Cardiac fibroblast (primary cell): ENCODE measurements at regions not wholly inside any gene's neighbourhood (a gene's known extent, or its start where the extent isn't known, plus 50 kb on each side); places are given as distances from the start of the nearest gene placed in this dataset.

ENCODE experiments used
- DNase-seq, 2 donors: peaks; one replicate each; pipeline versions ENCODE4 v3.0.0 to v3.0.0-alpha.2; 2010; ENCODE audit warnings: low read depth in 2 of 2
- H3K4me3 ChIP-seq, 2 donors: replicated peaks in 1 of 2; 1 replicate in 1 of 2; 2 replicates in 1 of 2; pipeline ENCODE4 v1.5.1; 2011; ENCODE audit warnings: low read depth in 2 of 2, low read length in 2 of 2, mild to moderate bottlenecking in 2 of 2, moderate library complexity in 1 of 2
- CTCF ChIP-seq: IDR thresholded peaks from one replicate; pipeline ENCODE4 v1.5.1; 2011; ENCODE audit warnings: low read depth, mild to moderate bottlenecking, low read length, inconsistent platforms

DNA sequence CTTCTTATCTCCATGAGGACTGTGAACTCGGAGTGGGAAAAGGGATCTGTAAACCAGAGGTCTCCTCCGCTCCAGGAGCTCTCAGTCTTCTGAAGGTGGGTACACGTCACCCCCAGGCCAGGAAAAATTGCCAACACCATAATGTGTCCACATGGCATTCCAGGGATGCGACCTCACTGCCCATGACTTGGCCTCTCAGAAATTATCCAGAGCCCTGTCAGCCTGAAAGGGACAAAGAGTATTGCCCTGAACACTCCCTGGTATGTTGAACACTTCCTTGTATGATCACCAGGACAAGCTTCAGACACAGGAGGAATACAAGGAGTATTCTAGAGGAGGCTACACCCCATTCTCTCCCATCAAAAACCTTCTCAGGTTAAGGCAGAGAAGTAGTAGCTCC is 81.0 kb upstream of the SLC7A1 start:
- TF ChIP-seq CTCF: no peak
- DNase-seq: peak; percentile 3 to 36
- H3K4me3 ChIP-seq: no peak overlapping the region

GRCh38 chr13:29674532-29674931 is 79.0 kb upstream of the SLC7A1 start:
- no peak for TF ChIP-seq CTCF
- H3K4me3 ChIP-seq: no peak overlapping the region
- no peak for DNase-seq

DNA sequence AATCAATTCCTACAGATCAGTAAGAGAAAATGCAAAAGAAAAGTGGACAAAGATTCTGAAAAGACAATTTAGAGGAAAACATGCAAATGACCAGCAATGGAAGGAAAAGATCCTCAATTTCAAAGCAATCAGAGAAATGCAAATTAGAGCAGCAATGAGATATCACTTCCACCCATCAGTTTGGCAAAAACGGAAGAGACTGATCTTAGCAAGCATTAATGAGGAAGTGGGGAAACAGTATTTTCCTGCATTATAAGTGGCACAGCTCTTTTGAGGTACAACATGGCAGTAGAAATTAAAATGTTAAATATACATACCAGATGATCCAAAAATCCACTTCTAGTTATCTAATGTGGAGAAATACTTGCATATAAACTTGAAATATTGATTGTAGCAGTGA is 69.1 kb upstream of the SLC7A1 start:
- no peak for TF ChIP-seq CTCF
- DNase-seq: no peak
- no peak overlapping the region for H3K4me3 ChIP-seq

GRCh38 chr13:29654843-29655547 is 59.5 kb upstream of the SLC7A1 start:
- peak in 1 of 2 donors; percentile 67 for DNase-seq
- no peak overlapping the region for H3K4me3 ChIP-seq
- no peak for TF ChIP-seq CTCF

DNA sequence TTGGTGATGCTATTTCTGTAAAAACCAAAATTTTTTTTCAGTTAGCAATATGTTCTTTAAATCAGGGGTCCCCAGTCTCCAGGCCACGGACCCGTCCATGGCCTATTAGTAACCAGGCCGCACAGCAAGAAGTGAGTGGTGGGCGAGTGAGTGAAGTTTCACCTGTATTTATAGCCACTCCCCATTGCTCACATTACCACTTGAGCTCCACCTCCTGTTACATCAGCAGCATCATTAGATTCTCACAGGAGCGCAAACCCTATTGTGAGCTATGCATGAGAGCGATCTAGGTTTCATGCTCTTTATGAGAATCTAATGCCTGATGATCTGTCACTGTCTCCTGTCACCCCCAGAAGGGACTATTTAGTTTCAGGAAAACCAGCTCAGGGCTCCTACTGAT is 58.9 kb upstream of the SLC7A1 start:
- no peak for TF ChIP-seq CTCF
- no peak overlapping the region for H3K4me3 ChIP-seq
- DNase-seq: no peak

DNA sequence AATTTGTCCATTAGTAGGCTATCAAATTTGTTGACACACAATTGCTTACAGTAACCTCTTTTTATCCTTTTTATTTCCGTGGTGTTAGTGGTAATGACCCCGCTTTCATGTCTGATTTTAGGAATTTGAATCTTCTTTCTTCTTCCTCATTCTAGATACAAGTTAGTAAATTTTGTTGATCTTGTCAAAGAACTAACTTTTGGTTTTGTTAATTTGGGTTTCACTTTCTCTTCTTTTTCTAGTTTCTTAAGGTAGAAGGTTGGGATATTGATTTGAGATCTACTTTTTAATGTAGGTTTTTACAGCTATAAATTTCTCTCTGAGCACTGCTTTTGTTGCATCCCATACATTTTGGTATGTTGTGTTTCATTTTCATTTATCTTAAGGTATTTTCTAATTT is 53.3 kb upstream of the SLC7A1 start:
- no peak overlapping the region for H3K4me3 ChIP-seq
- no peak for TF ChIP-seq CTCF
- no peak for DNase-seq
